ENCODE measurements at regions not wholly inside any gene's neighbourhood (a gene's known extent, or its start where the extent isn't known, plus 50 kb on each side); places are given as distances from the start of the nearest gene placed in this dataset.

DNA sequence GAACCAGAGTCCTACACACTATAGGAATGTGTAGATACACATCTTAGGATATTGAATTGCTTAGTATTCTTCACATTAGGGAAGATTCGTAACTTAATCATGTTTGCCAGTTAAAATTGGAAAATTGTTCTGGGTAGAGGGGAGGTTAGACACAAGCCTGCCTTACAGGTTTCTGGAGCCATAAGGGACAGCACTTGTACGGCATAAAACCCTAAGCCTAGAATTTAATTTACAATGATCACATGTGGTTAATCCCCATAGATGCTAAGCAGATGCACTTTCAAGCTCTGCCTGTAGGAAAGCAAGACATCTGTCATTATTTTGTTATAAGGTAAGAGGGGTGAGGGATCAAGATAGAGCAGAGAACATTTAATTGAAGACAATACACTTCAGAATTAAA, 820.7 kb downstream of the NCAM2 start:
- H3K9me3 ChIP-seq = no peaks in the 10 kb centered on the region
- no peak overlapping the region for H3K27ac ChIP-seq
- H3K4me1 ChIP-seq = no peaks in the 10 kb centered on the region
- DNase-seq = no peak
- ATAC-seq (ENCODE audit: low FRiP score in 2 of 2) = no peak
- H3K27me3 ChIP-seq = no peaks in the 10 kb centered on the region
- no peak overlapping the region for H3K4me3 ChIP-seq
- WGBS, 2 donors = 85 to 87% methylated on average over 2 of the region's 2 CpGs
- no peaks in the 10 kb centered on the region for H3K36me3 ChIP-seq
- TF ChIP-seq EP300 (IDR thresholded peaks at IDR 0.05) (no peak), POLR2AphosphoS5 (IDR thresholded peaks at IDR 0.05) (no peak), POLR2A (IDR thresholded peaks at IDR 0.05) (no peak)
- TF ChIP-seq, protein P1, sequence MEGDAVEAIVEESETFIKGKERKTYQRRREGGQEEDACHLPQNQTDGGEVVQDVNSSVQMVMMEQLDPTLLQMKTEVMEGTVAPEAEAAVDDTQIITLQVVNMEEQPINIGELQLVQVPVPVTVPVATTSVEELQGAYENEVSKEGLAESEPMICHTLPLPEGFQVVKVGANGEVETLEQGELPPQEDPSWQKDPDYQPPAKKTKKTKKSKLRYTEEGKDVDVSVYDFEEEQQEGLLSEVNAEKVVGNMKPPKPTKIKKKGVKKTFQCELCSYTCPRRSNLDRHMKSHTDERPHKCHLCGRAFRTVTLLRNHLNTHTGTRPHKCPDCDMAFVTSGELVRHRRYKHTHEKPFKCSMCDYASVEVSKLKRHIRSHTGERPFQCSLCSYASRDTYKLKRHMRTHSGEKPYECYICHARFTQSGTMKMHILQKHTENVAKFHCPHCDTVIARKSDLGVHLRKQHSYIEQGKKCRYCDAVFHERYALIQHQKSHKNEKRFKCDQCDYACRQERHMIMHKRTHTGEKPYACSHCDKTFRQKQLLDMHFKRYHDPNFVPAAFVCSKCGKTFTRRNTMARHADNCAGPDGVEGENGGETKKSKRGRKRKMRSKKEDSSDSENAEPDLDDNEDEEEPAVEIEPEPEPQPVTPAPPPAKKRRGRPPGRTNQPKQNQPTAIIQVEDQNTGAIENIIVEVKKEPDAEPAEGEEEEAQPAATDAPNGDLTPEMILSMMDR (IDR thresholded peaks at IDR 0.05) = no peak

DNA sequence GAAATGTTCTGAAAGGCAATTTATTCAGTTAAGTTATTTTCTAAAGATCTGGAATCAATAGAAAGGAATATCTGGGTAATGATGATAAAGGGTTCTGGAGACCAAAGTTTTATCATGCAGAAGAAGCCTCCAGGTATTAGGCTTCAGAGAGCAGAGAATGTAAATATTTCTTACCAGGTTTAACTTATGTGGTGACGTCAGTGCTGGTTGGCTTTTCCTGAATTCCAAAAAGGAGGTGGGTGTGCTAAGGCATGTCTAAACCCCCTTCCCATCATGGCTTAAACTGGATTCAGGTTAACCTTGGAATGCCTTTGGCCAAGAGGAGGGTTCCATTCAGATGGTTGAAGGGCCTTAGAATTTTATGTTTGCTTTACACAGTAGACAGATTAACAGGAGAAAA, 829.9 kb downstream of the NCAM2 start:
- Histone ChIP-seq H3K4me3 (no peak overlapping the region), H3K36me3 (no peaks in the 10 kb centered on the region), H3K27ac (no peak overlapping the region), H3K9me3 (no peaks in the 10 kb centered on the region), H3K27me3 (no peaks in the 10 kb centered on the region), H3K4me1 (no peaks in the 10 kb centered on the region)
- DNase-seq (no peak), ATAC-seq (ENCODE audit: low FRiP score in 2 of 2) (no peak)
- WGBS, 2 donors = 64 to 86% methylated on average over 1 of the region's 1 CpG
- TF ChIP-seq EP300 (IDR thresholded peaks at IDR 0.05) = no peak

DNA sequence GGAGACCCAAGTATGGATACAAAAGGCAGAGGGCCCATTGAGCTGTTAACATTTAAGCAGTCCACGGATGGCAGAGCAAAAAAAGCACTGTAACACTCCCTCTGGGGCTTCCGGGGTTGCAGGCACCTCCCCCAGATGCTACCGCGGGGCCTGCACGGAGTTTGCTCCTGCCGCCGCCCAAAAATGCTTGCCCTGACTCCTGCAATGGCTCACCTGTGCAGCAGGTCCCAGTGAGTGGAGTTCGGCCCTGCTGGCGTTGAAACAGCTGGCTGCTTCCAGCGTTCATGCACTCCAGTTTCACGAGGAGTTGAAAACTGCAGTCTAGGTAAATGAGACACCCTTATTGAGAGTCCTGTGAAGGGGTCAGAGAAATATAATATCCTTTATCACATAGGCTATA, 832.8 kb downstream of the NCAM2 start:
- Histone ChIP-seq H3K9me3 (no peaks in the 10 kb centered on the region), H3K27me3 (no peaks in the 10 kb centered on the region), H3K4me3 (no peak overlapping the region), H3K27ac (no peak overlapping the region), H3K36me3 (no peaks in the 10 kb centered on the region), H3K4me1 (no peaks in the 10 kb centered on the region)
- WGBS, 2 donors = 89 to 91% methylated on average over 7 to 11 of the region's 11 CpGs
- no peak for ATAC-seq (ENCODE audit: low FRiP score in 2 of 2)
- TF ChIP-seq EP300 (IDR thresholded peaks at IDR 0.05) = no peak
- TF ChIP-seq, protein P1 (IDR thresholded peaks at IDR 0.05) = no peak
- no peak for TF ChIP-seq POLR2A (IDR thresholded peaks at IDR 0.05)
- no peak for TF ChIP-seq POLR2AphosphoS5 (IDR thresholded peaks at IDR 0.05)
- DNase-seq = peak in 1 of 2 donors; percentile 40

DNA sequence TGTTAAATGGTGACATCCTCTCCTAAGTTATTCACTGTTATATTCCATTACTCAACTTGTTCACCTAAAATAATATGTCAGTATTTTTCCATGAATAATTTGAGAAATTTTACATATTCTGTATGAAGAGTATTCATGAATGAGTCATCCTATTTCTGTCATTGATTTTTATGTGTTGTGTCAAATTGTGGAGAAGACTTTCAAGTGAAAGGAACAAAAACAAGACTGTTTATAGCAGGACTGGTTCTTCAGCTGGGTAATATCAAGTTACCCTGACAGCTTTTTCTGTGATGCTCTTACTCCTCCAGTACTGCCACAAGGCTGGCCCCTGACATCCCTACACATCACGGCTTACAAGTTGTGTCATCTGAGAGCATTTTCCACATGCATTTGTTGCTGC, 847.7 kb downstream of the NCAM2 start:
- no peak overlapping the region for H3K4me3 ChIP-seq
- 88 to 95% methylated on average over 1 of the region's 1 CpG for WGBS, 2 donors
- no peak overlapping the region for H3K27ac ChIP-seq
- DNase-seq = no peak
- no peaks in the 10 kb centered on the region for H3K4me1 ChIP-seq
- no peaks in the 10 kb centered on the region for H3K27me3 ChIP-seq
- no peaks in the 10 kb centered on the region for H3K9me3 ChIP-seq
- ATAC-seq (ENCODE audit: low FRiP score in 2 of 2) = no peak
- TF ChIP-seq POLR2A (IDR thresholded peaks at IDR 0.05) = no peak
- no peak for TF ChIP-seq POLR2AphosphoS5 (IDR thresholded peaks at IDR 0.05)
- TF ChIP-seq EP300 (IDR thresholded peaks at IDR 0.05) = no peak
- TF ChIP-seq, protein P1 (IDR thresholded peaks at IDR 0.05) = no peak
- H3K36me3 ChIP-seq = no peaks in the 10 kb centered on the region

DNA sequence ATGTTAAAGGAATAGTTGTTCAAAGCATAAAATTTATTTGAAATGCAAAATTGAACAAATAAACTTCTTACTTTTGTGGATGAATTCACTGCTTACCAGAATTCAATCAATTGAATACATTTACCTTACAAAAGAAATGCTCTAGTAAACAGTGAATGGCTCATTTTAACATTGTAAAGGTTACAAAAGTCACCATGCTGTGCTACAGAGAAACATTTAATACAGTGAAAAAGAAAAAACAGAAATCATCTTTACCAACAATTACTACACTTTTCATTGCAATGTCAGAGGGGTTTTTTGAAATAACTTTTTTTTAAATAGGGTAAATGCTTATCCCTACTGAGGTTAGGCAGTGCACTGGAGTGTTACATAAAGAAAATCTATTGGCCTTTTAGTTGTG, 853.0 kb downstream of the NCAM2 start:
- ATAC-seq (ENCODE audit: low FRiP score in 2 of 2) (no peak), DNase-seq (no peak)
- no peak for TF ChIP-seq POLR2AphosphoS5 (IDR thresholded peaks at IDR 0.05)
- no peak for TF ChIP-seq EP300 (IDR thresholded peaks at IDR 0.05)
- TF ChIP-seq, protein P1 (IDR thresholded peaks at IDR 0.05) = no peak
- no peak for TF ChIP-seq POLR2A (IDR thresholded peaks at IDR 0.05)
- H3K27me3 ChIP-seq = no peaks in the 10 kb centered on the region
- no peaks in the 10 kb centered on the region for H3K4me1 ChIP-seq
- no peak overlapping the region for H3K4me3 ChIP-seq
- H3K27ac ChIP-seq = no peak overlapping the region
- no peaks in the 10 kb centered on the region for H3K9me3 ChIP-seq
- no peaks in the 10 kb centered on the region for H3K36me3 ChIP-seq

Data from upper lobe of left lung (tissue), 6 donors.